DMS114 treated with DMSO at 0.1 percent for 48 hours (cell line): ENCODE measurements at regions not wholly inside any gene's neighbourhood (a gene's known extent, or its start where the extent isn't known, plus 50 kb on each side); places are given as distances from the start of the nearest gene placed in this dataset.

Source experiments
- DNase-seq: peaks from one replicate; lab custom pipeline; 2025; ENCODE audit not compliant: unreplicated experiment; lab: John Stamatoyannopoulos, UW

DNA sequence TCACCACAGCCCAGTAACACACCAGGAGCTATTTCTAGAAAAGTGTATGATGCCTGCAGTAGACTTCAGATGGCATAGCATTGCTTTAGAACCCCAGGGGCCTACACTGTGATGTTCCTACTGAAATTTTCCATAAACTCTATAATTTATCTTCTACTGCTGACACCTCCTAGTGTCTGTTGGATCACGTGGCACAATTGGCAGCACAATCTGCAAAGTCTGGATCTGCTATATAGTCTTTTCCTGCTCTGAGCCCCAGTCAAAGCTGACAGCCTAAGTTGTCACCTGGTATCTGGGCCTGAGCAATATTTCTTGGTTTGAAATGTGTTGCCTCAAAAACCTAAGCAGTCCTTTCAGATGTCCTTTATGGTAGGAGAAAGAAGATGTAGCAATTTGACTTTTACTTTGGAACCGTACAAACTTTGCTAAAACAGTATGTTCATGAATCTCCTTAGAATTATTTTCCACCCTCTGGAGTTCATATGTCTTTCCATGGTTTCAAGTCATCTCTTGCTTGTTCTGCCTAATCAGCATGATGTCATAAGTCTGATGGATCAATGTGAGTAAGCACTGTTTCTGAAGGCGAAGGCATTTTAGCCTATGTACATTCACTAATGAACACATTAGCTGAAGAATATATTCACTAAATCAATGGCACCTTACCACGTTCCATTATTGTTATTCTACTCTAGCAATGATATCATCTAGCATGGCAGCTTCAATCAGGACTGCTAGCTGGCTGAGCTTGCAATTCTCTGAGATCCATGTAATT, 536.5 kb upstream of the NBEA start:
- DNase-seq: no peak

DNA sequence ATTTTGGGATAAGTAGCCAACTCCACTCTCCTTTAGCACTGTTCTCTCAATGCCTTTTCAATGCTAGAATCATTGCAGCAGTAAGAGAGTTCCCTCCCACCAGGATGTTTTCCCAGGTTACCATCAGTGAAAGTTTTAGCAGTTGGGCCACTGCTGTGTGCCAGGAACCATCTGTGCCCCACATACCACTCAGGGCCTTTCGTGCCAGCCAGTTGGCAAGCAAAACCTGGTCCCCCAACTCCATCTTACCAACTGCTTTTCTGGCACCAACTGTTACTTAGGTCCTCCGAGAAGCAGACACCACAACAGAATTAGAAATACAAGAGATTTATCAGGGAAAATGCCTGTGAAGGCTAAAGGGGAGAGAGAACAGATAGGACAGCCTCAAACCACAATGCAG, 533.4 kb upstream of the NBEA start:
- no peak for DNase-seq

DNA sequence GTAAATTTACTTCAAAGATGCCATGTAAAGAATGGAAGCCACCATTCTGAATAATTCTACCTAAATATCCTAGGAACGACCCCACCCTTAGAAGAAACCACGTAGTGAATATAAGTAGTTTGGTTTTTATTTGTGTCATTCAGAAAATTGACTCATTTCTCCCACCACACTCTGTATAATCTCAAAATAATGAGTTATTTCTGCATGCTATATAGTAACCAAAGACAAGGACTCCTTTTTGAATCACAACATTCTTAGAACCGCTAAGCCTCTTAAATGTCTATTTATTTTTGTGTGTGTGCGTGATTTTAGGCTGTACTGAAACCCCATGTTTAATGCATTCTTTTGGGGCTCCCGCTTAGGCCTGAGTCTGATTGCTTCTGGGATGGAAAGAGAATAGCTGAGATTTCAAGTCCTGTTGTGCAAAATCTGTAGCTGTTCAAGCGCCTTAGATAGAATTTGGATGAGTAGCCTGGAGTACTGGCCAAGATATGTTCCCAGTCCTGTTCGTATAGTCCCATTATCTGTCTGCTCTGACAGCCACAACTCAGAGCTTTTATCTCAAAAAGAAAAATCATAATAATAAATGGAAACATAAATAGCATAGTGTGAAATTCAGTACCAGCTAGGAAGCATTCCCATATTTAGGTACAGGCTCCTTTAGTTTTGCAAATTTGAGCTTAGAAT, 532.4 kb upstream of the NBEA start:
- no peak for DNase-seq

DNA sequence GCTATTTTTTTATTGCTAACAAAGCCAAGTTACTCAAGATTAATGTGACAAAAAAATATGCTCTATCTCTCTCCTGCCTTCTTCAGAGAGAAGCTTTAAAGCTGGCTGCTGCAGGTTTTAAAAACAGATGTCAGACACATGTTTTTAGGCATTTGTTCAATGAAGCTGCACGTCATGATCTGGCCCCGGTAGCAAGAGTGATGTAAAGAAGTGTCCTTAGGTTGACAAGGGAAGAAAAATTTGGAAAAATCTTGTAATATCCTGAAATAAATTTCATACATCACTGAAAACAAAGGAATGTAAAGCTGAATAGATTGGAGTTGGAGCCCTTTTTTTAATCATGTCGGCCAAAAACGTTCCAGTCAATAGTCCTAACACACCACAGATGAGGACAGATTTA, 531.4 kb upstream of the NBEA start:
- DNase-seq: no peak

DNA sequence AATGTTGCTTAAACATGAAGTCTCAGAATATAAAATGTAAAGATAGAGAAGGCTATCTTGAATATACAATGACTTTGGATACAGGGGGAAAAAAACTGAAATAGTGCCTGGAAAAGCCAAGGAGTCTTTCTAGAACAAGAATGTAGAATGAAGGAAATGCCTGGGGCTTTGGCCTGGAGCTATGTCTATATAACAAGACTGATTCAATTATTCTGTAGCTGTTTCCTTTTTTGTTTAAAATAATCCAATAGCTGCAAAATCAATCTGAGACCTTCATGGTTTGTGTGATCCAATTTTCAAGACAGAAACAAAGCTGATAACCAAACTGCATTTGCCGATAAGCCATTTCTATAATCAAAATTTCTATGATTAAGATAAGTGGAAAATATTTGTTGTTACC, 530.9 kb upstream of the NBEA start:
- no peak for DNase-seq

DNA sequence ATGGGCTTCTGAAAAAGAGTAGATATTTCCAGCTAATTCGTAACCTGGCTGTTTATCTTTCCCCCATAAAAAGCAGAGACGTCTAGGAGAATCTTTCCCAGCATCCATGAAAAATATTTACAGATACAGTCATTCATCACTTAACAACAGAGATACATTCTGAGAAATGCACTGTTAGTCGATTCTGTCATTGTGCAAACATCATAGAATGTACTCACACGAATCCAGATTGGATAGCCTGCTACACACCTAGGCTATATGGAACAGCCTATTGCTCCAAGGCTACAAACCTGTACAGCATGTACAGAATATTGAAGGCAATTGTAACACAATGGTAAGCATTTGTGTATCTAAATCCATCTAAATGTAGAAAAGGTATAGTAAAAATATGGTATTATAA, 530.2 kb upstream of the NBEA start:
- no peak for DNase-seq

DNA sequence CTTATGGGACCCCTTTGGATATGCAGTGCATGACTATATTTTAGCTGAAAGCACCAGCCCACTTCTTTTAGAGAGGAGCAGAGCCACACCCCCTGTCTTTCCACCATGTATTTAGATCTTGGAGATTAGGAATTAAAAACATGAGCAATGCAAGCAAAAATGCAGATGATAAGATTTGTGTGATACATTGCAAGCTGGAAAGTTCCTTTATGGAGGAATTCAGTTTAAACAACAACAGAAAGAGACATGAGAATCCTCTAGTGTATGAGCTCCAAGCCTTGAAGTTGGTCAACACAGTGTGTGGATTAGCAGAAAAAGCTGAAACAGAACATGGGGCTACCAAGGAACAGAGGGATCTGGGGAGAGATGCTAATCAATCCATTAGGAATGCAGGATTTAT, 529.8 kb upstream of the NBEA start:
- no peak for DNase-seq

DNA sequence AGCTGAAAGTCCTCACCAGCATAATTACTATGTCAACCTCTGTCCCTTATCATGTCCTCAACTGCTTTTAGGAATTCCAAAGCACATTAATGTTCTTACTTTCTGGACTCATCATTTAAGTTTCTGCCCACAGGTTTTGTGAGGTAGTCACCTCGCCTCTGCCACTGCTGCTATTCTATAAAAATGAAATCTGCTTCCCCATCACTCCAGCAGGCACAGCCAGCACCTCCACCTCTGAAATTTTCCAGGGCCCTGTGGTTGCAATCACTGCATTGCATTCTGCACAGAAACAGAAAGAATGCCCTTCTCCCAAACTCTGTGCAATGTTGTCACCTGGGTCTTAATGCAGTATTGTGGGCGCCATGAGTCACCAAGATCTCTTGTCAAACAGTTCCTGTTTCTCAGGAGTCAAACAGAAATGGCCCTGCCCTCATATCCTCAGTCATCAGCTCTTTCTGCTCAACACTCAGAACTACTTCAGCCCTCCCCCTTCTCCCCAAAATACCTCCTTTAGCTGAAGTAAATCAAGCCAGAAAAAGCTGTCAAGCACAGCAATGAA, 529.2 kb upstream of the NBEA start:
- DNase-seq: no peak

DNA sequence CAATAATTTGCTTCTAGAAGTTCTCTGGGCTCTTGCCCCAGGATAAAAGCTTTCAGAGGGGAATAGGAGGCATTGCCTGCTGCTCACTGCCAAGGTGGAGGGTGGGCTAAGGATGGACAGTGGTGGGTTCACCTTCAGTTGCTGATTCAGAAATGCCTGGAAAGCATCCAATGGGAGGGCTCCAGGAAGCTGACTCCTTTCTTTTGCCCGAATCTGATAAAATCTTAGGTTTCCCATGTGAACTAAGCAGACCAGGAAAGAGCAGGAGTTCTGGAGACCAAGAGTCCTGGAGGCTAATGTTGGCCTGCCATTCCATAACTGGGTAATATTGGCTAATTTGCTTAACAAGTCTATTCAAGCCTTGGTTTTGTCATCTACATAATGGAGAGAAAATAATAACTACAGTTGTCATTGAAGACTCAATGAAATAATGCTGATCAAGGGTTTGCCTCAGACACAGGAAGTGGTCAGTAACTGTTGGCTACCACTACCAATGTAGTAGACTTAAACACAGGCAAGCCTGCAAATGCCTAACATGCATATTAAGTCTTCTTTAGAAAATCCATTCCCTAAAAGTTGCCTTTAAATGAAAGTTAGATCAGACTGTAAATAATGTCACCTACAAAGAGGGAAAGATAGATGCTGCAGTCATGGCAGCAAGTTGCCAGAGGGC, 528.4 kb upstream of the NBEA start:
- no peak for DNase-seq

DNA sequence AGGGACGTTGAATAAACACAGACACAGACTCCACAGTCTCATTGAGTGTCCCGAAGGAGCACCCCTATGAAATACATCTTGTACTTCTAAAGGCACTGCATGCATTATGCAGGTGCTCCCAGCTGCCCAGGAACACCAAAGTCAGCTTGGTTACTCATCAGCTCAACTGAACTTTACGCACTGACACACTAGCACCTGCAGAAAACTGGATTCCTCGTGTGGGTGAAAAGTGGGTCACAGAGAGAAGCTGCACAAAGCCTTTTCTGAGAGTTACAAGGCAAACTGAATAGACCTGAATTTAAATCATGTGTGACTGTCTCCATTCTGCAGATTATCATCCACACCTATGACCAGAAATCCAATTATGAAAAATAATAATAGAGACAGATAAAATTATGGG, 527.5 kb upstream of the NBEA start:
- DNase-seq: no peak

DNA sequence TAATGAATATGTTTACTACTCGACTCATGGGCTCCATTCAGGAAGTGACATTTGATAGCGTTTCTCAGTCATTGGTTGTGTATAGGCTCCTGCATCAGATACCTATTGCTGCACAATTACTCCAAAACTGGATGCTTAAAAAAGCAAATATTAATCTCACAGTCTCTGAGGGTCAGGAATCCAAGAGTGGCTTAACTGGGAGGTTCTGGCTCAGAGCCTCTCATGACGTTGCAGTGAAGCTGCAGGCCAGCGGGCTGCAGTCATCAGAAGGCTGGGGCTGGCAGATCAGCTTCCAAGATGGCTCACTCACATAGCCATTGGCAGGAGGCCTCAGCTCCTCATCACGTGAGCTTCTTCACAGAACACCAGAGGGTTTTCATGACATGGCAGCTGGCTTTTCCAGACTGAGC, 525.1 kb upstream of the NBEA start:
- no peak for DNase-seq

DNA sequence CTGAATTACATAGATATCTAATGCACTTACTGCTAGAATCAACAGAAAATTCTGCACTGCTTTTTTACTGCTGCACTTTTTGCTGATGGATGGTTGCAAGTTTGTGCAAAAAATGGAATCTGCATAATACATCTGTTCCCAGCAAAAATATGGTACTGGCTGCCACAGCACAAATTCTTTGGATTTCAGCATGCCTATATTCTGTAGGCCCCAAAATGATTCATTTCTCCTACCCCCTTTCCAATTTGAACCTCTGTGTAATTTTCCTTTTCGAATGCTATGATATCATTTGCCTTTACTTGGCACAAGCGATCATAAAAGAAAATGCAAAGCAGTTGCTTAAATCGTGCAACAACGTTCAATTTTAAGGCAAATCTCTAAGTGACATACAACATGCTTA, 524.2 kb upstream of the NBEA start:
- DNase-seq: no peak

DNA sequence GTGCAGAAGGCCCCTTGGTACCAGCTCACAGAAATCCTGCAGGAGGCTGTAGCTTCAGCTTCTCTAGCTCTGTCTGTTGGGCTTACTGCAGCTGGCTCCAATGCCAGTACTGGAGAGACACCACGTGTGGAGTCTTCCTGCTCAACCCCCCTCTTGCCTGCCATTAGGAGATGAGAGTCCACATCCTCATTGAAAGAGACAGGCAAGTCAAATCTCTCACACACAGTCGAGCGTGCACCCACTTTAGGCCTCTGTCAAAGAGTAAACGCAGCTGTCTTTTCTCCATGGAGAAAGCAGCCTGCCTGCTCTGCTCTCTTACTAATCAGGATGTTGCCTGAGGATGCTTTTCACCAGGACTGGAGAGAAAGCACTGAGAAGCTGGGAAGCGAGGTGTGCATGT, 523.0 kb upstream of the NBEA start:
- no peak for DNase-seq

DNA sequence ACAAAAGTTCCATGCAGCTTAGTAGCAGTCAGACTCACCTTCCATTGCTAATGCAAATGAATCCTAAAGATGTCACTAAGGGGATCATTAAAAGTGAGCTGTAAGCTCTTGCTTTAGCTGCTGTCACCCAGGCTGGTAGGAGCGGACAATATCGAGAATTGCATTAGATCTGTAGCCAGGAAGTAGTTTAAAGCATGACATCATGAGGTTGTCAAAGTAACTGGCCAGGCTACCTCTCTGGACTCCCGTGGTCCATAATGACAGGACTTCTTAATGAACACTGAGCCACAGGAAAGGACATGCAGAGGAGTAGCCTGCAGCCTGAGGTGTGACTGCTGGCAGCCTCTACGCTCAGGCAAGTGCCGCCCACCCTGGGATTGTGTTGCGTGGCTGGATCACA, 522.3 kb upstream of the NBEA start:
- no peak for DNase-seq

DNA sequence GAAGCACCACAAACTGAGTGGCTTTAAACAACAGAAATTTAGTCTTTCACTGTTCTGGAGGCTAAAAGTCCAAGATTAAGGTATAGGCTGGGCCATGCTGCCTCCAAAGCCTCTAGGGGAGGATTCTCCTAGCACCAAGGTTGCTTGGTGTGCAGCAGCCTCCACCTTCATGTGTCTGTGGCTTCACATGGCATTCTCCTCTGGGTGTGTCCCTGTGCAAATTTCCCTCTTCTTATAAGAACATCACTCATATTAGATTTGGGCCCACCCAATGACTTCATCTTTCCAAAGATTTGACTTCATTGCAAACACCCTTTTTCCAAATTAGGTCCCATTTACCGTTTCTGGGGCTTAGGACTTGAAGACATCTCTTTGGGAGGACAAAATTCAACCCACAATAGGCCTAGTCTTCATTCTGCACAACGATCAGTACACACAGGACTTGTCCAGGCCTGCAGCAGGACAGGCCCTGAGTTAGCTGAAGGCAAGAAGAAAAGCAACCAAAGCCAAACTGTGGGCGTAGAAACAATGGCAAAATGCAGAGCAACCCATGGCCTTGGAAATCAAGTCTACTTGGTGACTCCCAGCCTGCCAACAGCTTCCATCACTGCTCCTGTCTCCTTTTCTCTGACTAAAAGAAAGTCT, 521.2 kb upstream of the NBEA start:
- DNase-seq: no peak

DNA sequence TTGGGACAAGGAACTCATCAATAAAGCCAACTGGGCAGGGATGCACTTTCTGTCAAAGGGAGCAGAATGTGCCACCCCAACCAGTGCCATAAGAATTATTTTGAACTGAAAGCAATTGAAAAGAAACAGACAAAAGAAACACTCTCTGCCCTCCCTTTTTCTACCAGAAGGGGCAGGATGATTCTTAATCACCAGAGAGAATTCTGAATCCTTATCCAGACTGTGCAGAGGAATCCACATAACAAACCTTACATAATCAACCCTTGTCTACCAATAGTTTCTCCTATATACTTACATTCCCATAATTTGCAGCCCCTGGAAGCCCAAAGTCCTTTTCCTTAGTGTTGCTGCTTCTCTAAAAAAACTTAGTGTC, 520.7 kb upstream of the NBEA start:
- DNase-seq: no peak

DNA sequence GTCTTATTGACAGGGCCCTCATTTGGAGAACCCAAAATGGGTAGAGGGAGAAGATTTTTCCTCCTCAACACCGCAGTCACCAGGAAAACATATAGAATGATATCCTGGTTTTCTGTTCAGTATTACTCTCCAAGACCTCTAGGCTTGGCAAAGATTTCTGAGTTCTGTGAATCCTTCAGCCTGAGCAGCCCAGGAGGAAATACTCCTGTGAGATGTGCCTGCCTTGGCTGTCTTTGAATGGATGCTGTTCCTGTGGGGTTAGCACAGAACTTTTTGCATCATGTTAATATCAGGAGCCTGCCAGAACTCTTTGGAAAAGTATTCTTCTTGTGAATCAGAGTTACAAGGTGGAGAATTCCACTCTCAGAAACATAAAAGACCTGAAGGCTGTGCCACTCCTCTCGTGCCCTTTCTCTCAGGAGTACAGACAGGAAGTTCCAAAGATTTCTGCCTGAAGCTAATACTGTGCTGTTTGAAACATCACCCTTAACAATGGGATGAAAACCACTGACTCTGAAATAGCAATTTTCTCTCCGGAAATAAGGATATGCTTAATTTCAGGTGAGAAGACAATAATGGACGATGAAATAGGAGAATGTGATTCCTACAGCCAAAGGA, 520.1 kb upstream of the NBEA start:
- no peak for DNase-seq

DNA sequence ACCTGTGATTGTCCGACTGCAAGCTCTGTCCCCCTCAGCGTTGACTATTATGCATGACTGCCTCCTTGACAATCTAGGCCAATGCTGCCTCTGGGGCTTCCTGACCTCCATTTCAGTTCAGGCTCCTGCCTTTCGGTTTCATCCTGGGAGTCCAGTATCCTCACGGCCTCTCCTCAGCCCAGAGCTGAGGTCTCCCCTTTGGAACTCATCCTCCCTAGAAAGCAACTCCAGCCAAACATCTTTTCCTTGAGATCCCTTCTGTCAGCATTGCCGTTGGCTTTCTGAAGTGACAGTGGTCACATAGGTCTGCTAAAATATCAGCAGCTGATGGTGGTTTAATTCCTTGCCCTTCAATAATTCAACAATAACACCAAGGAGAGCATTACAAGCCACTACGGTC, 519.1 kb upstream of the NBEA start:
- no peak for DNase-seq

DNA sequence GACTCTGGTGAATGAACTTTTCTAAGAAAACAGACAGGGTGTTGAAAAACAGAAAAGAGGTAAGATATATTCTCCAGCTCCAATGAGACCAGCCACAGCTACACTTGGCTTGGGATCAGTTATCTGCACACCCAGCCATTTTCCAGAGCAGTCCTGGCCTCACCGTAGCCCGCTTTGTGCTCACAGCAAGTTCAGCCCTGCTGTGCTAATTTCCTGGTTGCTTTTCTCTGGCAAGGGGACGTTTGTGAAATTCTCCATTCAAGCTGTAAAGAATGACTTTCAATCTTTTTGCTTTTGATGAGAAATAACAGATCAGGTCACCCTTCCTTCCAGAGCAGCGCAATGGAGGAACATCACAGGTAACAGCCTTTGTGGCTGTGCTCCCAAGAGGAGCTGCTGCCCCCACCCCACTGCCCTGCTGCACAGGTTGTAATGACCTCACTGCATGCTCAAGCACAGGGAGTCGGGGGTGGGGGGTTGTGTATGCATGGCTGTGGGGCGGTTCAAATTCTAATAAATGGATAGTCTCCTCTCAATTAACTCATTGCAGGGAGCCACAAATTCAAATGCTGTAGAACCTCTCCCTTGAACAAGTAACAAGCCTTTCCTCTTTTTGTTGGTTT, 516.6 kb upstream of the NBEA start:
- DNase-seq: no peak

DNA sequence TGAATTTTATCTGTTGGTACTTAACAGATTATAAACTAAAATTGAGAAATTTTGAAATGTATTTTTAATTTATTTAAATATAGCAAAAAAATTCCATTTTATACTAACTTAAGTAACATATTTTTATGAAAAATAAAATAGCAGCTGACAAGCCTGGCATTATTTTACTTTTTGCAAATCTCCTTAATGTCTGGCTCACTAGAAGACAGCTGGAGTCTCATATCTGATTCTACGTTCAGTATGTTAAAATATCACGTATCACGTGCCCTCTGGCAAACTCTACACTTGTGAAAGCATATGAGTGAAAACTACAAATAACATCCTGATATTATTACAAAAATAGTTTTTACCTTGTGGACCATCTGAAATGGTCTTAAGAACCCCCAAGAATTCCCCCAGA, 513.2 kb upstream of the NBEA start:
- DNase-seq: no peak

DNA sequence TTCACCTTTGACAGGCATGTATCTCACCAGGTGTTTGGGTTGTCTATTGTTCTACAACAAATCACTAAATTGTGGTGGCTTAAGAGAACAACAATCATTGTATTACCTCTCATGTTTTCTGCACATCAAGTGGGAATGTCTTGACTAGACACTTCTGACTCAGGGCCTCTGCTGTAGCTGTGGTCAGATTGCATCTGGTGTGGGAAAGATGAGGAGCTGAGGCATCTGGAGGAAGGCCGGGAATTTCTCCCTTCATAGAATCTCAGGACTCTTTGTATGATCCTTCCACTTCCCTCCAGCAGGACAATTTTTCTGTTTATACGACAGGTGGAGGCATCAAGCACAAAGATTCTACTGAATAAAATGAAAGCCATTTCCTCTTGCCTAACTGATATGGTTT, 511.8 kb upstream of the NBEA start:
- no peak for DNase-seq
